Kidney (tissue), 13 donors: ENCODE measurements at regions not wholly inside any gene's neighbourhood (a gene's known extent, or its start where the extent isn't known, plus 50 kb on each side); places are given as distances from the start of the nearest gene placed in this dataset.

ENCODE experiments used
- DNase-seq, 5 donors: peaks; one replicate each; pipeline ENCODE4 v3.0.0-alpha.2; 2013 to 2020
- FAIRE-seq: peaks from 2 replicates; lab custom pipeline; 2012; peaks lifted over from hg19 to GRCh38; lab: Jason Lieb, UNC
- H3K27ac ChIP-seq, 2 donors: one replicate each; pipeline ENCODE4 v1.7.0; 2013; ENCODE audit warnings: low read depth in 2 of 2, low read length in 2 of 2, inconsistent platforms in 1 of 2
- H3K27me3 ChIP-seq: one replicate; pipeline ENCODE4 v1.7.1; 2013; ENCODE audit warnings: low read length, inconsistent platforms; ENCODE audit not compliant: control insufficient read depth, insufficient read depth
- H3K36me3 ChIP-seq, 3 donors: one replicate each; pipeline versions ENCODE4 v1.7.0 to v1.7.1; 2013; ENCODE audit warnings: low read length in 3 of 3, control low read depth in 1 of 3, inconsistent platforms in 1 of 3; ENCODE audit not compliant: insufficient read depth in 3 of 3, control insufficient read depth in 2 of 3
- H3K4me1 ChIP-seq, 3 donors: one replicate each; pipeline versions ENCODE4 v1.7.0 to v1.7.1; 2013; ENCODE audit warnings: low read length in 3 of 3, inconsistent platforms in 1 of 3, low read depth in 1 of 3; ENCODE audit not compliant: control insufficient read depth in 2 of 3, insufficient read depth in 2 of 3
- H3K4me3 ChIP-seq, 3 donors: one replicate each; pipeline versions ENCODE4 v1.7.0 to v1.8.1; 2013; ENCODE audit warnings: low read length in 3 of 3, control low read depth in 1 of 3, inconsistent platforms in 1 of 3
- H3K9ac ChIP-seq, 3 donors: one replicate each; pipeline versions ENCODE4 v1.7.0 to v1.7.1; 2013; ENCODE audit warnings: low read length in 3 of 3, control low read depth in 1 of 3, inconsistent platforms in 1 of 3
- H3K9me3 ChIP-seq, 3 donors: one replicate each; pipeline versions ENCODE4 v1.7.0 to v1.7.1; 2013; ENCODE audit warnings: low read length in 3 of 3, control low read depth in 1 of 3, inconsistent platforms in 1 of 3; ENCODE audit not compliant: control insufficient read depth in 2 of 3, insufficient read depth in 1 of 3
- CTCF ChIP-seq: IDR thresholded peaks from 3 replicates; pipeline ENCODE4 v1.5.1; 2012; ENCODE audit warnings: mild to moderate bottlenecking, moderate library complexity, borderline replicate concordance; ENCODE audit not compliant: insufficient read depth; ENCODE audit errors: extremely low read depth
- intact Hi-C: fragments of 100-400 bp; cut with DNase I; formaldehyde crosslinking; loops from one replicate; pipeline ENCODE4 v1.11.1; 2022
- donor health status: control.
- donor health status: control.
- donor health status: control.
- donor health status: control.
- donor health status: control.
- donor health status: DM: yes; HTN: yes; CAD: no.
- donor health status: Normal renal cell carcinoma (clear cell type).

DNA sequence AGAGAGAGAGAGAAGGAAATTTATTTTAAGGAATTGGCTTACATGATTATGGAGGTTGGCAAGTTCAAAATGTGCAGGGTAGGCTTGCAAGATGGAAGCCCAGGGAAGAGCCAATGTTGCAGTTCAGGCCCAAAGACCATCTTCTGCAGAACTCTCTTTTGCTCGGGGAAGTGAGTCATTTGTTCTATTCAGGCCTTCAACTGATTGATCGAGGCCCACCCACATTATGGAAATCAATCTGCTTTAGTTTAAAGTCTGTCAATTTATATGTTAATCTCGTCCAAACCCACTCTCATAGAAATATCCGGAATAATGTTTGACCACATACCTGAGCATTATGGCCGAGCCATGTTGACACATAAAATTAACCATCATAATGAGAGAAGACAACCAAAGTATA is 113.3 kb upstream of the CXCL12 start:
- Histone ChIP-seq H3K27ac (no peak overlapping the region), H3K9me3 (peaks cover 0 to 3% (median 2%) of the 10 kb centered on the region in 3 donors), H3K4me1 (no peaks in the 10 kb centered on the region), H3K4me3 (no peak overlapping the region), H3K9ac (no peak overlapping the region), H3K36me3 (no peaks in the 10 kb centered on the region), H3K27me3 (no peaks in the 10 kb centered on the region)
- DNase-seq: no peak
- no peak for FAIRE-seq
- intact Hi-C loops: no loop called here
- no peak for TF ChIP-seq CTCF

DNA sequence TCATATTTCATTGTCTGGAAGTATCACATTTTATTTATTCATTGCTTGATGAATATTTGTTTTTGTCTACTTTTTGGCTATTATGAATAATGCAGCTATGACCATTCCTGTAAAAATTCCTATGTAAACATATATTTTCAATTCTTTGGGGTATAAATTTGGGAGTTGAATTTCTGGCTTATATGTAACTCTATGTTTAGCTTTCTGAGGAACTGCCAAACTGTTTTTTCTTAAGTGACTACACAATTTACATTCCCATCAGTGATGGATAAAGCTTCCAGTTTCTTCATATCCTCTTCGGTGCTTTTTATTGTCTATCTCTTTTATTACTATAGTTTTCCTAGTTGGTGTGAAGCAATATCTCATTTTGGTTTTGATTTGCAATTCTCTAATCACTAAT is 115.6 kb upstream of the CXCL12 start:
- Histone ChIP-seq H3K9ac (no peak overlapping the region), H3K27me3 (no peaks in the 10 kb centered on the region), H3K4me3 (no peak overlapping the region), H3K36me3 (no peaks in the 10 kb centered on the region), H3K27ac (no peak overlapping the region), H3K4me1 (no peaks in the 10 kb centered on the region), H3K9me3 (peaks cover 0 to 3% (median 2%) of the 10 kb centered on the region in 3 donors)
- no peak for FAIRE-seq
- intact Hi-C loops: no loop called here
- DNase-seq: no peak
- no peak for TF ChIP-seq CTCF

DNA sequence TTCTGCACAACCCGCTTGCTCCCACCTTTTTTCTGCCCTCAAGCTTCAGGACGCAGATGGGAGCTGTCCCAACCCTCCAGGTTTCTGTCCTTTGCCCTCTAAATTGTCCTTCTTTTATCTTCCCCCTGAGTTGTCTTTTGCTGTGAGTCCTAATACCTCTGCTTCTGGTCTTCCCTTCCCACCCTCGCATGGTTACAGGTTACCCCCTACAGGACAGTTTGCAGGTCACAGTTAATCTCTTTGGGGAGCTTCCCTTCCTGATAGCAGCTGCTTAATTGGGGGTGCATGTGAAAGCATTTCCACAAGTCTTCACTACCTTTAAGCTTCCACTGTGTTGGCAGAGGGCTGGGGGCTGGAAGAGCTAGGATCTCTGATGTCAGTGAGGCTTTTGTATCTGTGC is 121.5 kb upstream of the CXCL12 start:
- DNase-seq: no peak
- Histone ChIP-seq H3K9me3 (peaks cover 0 to 2% (median 0%) of the 10 kb centered on the region in 3 donors), H3K27me3 (no peaks in the 10 kb centered on the region), H3K27ac (no peak overlapping the region), H3K4me3 (no peak overlapping the region), H3K4me1 (no peaks in the 10 kb centered on the region), H3K36me3 (no peaks in the 10 kb centered on the region), H3K9ac (no peak overlapping the region)
- no peak for TF ChIP-seq CTCF
- FAIRE-seq: no peak
- intact Hi-C loops: no loop called here
